Right ventricle myocardium superior (tissue), 1 donor: ENCODE measurements at regions not wholly inside any gene's neighbourhood (a gene's known extent, or its start where the extent isn't known, plus 50 kb on each side); places are given as distances from the start of the nearest gene placed in this dataset.
"Not testable (repeated sequence)": the region's sequence is repeated elsewhere in the genome, so short reads cannot be mapped to it uniquely, and the experiment has no call there.

Source experiments
- ATAC-seq: fragments of 200-7000 bp; cut with Tn5 transposase; one replicate; pipeline ENCODE4 v1.9.1; 2020; ENCODE audit warnings: mild to moderate bottlenecking; ENCODE audit not compliant: poor library complexity
- DNase-seq: peaks from one replicate; pipeline ENCODE4 v3.0.0-alpha.2; 2020
- intact Hi-C: fragments of 100-400 bp; cut with DNase I; formaldehyde crosslinking; loops from one replicate; pipeline ENCODE4 v1.11.2; 2022
- donor health status: DM: no; HTN: yes; CAD: no; lungs with severe emphysema.

DNA sequence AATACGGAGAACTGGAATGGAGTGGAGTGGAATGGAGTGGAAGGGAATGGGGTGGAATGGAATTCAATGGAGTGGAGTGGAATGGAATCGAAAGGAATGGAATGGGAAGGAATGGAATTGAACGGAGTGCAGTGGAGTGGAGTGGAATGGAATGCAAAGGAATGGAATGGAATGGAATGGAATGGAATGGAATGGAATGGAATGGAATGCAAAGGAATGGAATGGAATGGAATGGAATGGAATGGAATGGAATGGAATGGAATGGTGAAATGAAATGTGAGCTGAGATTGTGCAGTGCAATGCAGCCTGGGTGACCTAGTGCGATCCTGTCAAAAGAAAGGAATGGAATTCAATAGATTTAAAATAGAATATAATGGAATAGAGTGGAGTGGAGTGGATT lies 357.3 kb upstream of the WSB1 start:
- intact Hi-C loops, DNase-seq: not testable (repeated sequence)
- peak; percentile 31 for ATAC-seq

- peak; percentile 61 for ATAC-seq
- DNase-seq, intact Hi-C loops: not testable (repeated sequence)
Observed at GRCh38 chr17:26937750-26938322, 356.1 kb upstream of the WSB1 start.

- DNase-seq, ATAC-seq, intact Hi-C loops: not testable (repeated sequence)
Observed at GRCh38 chr17:26939755-26940154, 354.2 kb upstream of the WSB1 start.

GRCh38 chr17:26940587-26940986 lies 353.3 kb upstream of the WSB1 start:
- intact Hi-C loops, DNase-seq: not testable (repeated sequence)
- peak; percentile 49 for ATAC-seq

DNA sequence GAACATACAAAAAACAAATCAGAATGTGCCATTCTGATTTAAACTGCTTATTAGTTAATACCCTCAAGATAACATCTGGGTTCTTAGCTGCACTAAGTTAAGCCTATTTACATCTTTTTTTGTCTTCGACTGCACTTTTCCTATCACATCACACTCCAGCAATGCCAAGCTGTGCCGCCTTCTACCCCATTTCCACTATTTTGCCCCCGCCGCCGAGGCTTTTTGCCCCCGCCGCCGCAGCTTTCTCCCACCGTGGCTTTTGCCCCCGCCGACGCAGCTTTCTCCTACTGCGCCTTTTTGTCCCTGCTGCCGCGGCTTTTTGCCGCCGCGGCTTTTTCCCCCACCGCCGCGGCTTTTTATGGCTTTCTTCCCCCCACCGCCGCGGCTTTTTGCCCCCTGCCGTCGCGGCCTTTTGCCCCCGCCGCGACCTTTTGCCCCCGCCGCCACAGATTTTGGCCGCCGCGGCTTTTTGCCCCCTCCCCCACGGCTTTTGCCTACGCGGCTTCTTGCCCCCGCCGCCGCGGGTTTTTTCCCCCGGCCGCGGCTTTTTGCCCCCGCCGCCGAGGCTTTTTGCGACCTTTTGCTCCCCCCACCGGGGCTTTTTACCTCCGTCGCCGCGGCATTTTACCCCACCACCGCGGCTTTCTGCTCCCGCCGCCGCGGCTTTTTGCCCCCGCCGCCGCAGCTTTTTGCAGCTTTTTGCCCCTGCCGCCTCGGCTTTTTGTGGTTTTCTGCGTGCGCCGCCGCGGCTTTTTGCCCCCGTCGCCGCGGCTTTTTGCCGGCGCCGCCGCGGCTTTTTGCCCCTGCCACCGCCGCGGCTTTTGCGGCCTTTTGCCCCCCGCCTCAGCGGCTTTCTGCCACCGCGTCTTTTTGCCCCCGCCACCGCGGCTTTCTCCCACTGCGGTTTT lies 331.4 kb upstream of the WSB1 start:
- DNase-seq (peak; percentile 34), ATAC-seq (no peak)
- intact Hi-C loops, result no loop called here

GRCh38 chr17:26963163-26963503 lies 330.8 kb upstream of the WSB1 start:
- intact Hi-C loops, result no loop called here
- DNase-seq, result peak; percentile 29
- no peak for ATAC-seq

DNA sequence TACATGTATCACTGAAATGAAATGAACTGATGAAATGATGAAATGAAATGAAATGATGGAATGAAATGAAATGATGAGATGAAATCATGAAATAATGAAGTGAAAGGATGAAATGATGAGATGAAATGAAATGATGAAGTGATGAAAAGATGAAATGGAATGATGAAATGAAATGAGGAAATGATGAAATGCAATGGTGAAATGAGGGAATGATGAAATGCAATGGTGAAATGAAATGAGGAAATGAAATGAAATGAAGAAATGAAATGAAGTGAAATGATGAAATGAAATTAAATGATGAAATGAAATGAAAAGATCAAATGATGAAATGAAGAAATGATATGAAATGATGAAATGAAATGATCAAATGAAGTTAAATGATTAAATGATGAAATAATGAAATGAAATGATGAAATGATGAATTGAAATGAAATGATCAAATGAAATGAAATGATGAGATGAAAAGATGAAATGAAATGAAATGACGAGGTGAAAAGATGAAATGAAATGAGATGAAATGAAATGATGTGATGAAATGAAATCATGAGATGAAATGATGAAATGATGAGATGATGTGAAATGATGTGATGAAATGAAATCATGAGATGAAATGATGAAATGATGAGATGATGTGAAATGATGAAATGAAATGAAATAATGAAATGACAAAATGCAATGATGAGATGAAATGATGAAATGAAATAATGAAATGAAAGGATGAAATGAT lies 327.9 kb upstream of the WSB1 start:
- ATAC-seq, intact Hi-C loops, DNase-seq: not testable (repeated sequence)

DNA sequence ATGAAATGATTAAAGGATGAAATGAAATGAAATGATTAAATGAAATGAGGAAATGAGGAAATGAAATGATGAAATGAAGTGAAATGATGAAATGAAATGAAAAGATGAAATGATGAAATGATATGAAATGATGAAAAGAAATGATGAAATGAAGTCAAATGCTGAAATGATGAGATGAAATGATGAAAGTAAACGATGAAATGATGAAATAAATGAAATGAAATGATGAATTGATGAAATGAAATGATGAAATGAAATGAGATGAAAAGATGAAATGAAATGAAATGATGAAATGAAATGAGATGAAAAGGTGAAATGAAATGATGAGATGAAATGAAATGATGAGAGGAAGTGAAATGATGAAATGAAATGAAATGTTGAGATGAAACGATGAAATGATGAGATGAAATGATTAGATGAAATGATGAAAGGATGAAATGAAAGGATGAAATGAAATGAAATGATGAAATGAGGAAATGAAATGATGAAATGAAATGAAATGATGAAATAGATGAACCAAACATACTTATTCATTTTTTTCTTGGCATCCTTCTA lies 327.2 kb upstream of the WSB1 start:
- intact Hi-C loops, DNase-seq, ATAC-seq: not testable (repeated sequence)

DNA sequence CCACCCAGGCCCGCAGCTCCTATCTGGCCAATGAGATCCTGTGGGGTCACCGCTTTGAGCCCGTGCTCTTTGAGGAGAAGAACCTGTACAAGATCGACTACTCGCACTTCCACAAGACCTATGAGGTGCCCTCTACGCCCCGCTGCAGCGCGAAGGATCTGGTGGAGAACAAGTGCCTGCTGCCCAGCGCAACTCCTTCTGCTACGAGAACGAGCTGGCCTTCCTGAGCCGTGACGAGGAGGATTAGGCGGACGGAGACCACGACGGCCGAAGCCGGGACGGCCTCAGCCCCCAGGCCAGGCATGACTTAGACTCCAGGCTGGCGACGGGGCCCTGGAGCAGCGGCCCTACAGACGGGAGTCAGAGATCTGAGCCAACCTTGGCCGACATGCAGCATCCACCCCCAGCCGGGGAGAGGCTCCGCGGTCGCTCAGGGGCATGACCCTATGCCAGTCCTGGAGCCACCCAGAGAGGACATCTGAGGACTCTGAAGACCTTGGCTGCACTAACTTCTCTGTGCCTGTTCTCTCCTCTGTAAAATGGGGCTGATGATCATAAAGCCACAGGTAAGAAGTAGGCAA lies 312.0 kb upstream of the WSB1 start:
- peak; percentile 45 for DNase-seq
- intact Hi-C loops, ATAC-seq: not testable (repeated sequence)

GRCh38 chr17:26982563-26982962 lies 311.4 kb upstream of the WSB1 start:
- ATAC-seq, intact Hi-C loops, DNase-seq: not testable (repeated sequence)

DNA sequence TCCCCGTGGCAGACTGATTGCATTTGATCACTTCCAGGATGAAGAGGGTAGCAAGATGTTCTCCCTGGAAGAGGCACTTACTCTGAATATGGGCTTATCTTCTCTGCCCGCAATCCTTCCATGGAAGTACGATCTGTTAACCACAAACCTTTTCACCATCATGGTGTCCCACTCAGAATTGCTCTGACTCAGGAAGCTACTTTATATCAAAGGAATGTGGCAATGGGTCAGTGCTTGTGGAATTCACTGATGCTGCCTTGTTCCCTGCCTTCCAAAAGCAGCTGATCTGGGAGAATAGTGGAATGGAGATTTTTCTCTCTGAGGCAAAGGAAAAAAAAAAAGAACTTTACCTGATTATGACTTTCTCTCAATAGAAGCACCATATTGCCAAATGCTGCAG lies 306.1 kb upstream of the WSB1 start:
- ATAC-seq, intact Hi-C loops, DNase-seq: not testable (repeated sequence)

DNA sequence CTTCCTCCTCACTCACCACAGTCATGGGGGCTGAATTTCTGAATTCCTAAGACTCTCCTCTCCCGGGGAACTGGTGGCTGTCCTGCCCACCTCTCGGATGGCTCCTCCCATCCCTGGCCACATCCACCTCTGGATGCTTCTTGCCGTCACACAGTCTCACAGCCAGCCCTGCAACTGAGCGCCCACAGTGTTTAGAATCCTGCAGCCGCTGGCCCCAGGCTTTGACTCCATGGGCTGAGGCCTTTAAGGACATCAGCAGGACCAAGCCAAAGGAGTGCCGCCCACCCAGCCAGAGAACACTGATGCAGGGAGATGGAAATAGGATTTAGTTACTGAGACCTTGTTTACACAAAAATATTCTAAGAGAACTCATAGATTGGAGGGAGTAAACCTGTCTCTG lies 299.3 kb upstream of the WSB1 start:
- intact Hi-C loops, ATAC-seq, DNase-seq: not testable (repeated sequence)

DNA sequence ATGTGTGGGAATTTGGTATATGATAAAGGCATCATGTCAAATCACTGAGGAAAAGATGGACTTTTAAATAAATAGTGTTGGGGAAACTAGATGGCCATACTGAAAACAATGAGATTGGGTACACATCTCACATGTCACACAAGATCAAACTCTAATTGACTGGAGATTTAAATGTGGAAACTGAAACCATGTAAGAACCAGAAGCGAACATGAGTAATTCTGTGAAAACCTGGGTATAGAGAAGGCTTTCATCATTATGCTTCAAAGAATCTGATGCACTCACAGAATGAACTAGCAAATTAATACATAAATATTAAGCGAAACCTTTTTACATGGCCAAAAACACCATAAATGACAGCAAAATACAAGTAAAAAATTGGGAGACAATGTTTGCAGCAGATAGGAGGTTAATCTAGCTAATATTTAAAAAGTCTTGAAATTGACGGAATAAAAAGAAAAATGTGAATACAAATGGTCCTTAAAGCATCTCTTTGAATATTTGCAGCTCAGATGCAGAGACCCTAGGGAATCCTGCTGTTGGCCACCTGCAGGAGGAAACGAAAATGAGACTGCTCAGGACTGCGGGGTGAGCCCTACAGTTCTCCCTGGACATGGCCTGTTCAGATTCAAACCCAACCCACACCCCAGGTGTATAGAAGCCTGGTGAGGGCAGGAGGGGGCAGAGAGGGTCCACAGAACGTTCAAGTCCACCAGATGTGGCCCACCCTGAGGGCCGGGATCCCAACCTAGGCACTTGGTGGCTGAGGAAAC lies 297.6 kb upstream of the WSB1 start:
- intact Hi-C loops, ATAC-seq, DNase-seq: not testable (repeated sequence)

- DNase-seq, intact Hi-C loops, ATAC-seq: not testable (repeated sequence)
Observed at GRCh38 chr17:27007734-27008531, 286.0 kb upstream of the WSB1 start.

GRCh38 chr17:27009087-27009486 lies 284.8 kb upstream of the WSB1 start:
- ATAC-seq, result no peak
- DNase-seq, result no peak
- intact Hi-C loops, result no loop called here

- intact Hi-C loops, DNase-seq, ATAC-seq: not testable (repeated sequence)
Observed at GRCh38 chr17:27010138-27010537, 283.8 kb upstream of the WSB1 start.

GRCh38 chr17:27030552-27030951 lies 263.4 kb upstream of the WSB1 start:
- DNase-seq, intact Hi-C loops, ATAC-seq: not testable (repeated sequence)
